ENCODE measurements at regions not wholly inside any gene's neighbourhood (a gene's known extent, or its start where the extent isn't known, plus 50 kb on each side); places are given as distances from the start of the nearest gene placed in this dataset.

GRCh38 chr14:22174412-22175277, 414.4 kb downstream of the DAD1 start (continued):
- TF ChIP-seq PATZ1 (CRISPR knock-in tag; IDR thresholded peaks at IDR 0.05): 0 out of 2 replicates have a peak, but pooled peaks have one; percentile 25
- no peak for TF ChIP-seq ZNF549 (CRISPR knock-in tag; IDR thresholded peaks at IDR 0.05)
- TF ChIP-seq SATB2 (CRISPR knock-in tag; IDR thresholded peaks at IDR 0.05): no peak
- TF ChIP-seq ARID5B (CRISPR knock-in tag; IDR thresholded peaks at IDR 0.05): peak; percentile 30; the same call in 1 of the 2 replicates
- TF ChIP-seq ZFX (CRISPR knock-in tag; IDR thresholded peaks at IDR 0.05; ENCODE audit: low read depth): peak; percentile 21; the same call in 1 of the 2 replicates
- no peak for TF ChIP-seq HNF1B (CRISPR knock-in tag; IDR thresholded peaks at IDR 0.05)
- no peak for TF ChIP-seq RARA (CRISPR knock-in tag; IDR thresholded peaks at IDR 0.05)
- no peak for TF ChIP-seq HOMEZ (CRISPR knock-in tag; IDR thresholded peaks at IDR 0.05; ENCODE audit: low read depth)
- TF ChIP-seq ZNF644 (CRISPR knock-in tag; IDR thresholded peaks at IDR 0.05; ENCODE audit: low read depth): peak; percentile 44; the same call in 1 of the 2 replicates
- TF ChIP-seq CENPT (CRISPR knock-in tag; IDR thresholded peaks at IDR 0.05; ENCODE audit: low read depth): no peak
- TF ChIP-seq ELF3 (CRISPR knock-in tag; IDR thresholded peaks at IDR 0.05): 0 out of 2 replicates have a peak, but pooled peaks have one; percentile 16
- no peak for TF ChIP-seq KMT2A (CRISPR knock-in tag; IDR thresholded peaks at IDR 0.05)
- TF ChIP-seq JUN (CRISPR knock-in tag; IDR thresholded peaks at IDR 0.05): no peak
- no peak for TF ChIP-seq TFDP2 (CRISPR knock-in tag; IDR thresholded peaks at IDR 0.05)

Data from HepG2 (cell line).